Stimulated activated CD4-positive, alpha-beta T cell treated with anti-CD3 and anti-CD28 coated beads, TNF-alpha, amount 100 ng/mL, for 48 hours (primary cell): ENCODE measurements at regions not wholly inside any gene's neighbourhood (a gene's known extent, or its start where the extent isn't known, plus 50 kb on each side); places are given as distances from the start of the nearest gene placed in this dataset.
"Not testable (repeated sequence)": the region's sequence is repeated elsewhere in the genome, so short reads cannot be mapped to it uniquely, and the experiment has no call there.

Experiments used
- DNase-seq, 3 donors: peaks; one replicate each; pipeline ENCODE4 v3.0.0-alpha.2; 2020; ENCODE audit warnings: low read depth in 3 of 3

DNA sequence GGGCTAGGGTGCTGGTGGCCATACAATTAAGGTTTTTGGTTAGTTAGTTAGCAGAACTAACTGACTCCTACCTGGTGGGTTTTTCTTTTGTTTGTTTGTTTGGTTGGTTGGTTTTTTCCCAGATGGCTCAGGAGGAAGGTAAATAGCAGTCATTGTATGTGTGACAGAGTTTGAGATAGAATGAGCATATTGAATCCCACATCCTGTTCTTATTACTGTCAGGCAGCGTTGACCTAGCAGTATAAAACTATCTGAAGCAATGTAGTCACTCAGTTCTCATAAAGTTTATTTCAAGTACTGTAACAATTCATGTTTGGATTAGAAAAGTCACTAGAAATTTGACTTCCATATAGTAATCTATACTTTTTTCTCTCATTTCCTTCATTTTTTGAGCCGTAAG, 113.5 kb upstream of the NBPF19 start:
- not testable (repeated sequence) for DNase-seq

GRCh38 chr1:149364188-149364981, 110.5 kb upstream of the NBPF19 start:
- DNase-seq, result not testable (repeated sequence)

DNA sequence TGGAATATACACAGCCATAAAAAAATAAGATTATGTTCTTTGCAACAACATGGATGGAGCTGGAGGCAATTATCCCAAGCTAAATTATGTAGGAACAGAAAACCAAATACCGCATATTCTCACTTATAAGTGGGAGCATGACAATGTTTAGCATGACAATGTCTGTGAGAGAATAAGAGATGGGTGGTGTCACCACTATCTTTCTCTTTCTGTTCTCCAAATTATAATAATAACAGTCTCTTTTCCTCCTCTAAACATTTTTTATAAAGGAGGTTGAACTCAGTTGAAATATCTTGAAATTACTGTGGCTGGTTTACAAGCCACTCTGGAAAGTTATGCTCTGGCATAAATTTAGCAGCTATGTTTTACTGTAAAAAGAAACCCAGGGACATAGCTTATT, 108.4 kb upstream of the NBPF19 start:
- DNase-seq, result not testable (repeated sequence)

GRCh38 chr1:149367472-149368044, 107.3 kb upstream of the NBPF19 start:
- not testable (repeated sequence) for DNase-seq

- DNase-seq, result not testable (repeated sequence)
Observed at GRCh38 chr1:149368337-149368736, 106.5 kb upstream of the NBPF19 start.

DNA sequence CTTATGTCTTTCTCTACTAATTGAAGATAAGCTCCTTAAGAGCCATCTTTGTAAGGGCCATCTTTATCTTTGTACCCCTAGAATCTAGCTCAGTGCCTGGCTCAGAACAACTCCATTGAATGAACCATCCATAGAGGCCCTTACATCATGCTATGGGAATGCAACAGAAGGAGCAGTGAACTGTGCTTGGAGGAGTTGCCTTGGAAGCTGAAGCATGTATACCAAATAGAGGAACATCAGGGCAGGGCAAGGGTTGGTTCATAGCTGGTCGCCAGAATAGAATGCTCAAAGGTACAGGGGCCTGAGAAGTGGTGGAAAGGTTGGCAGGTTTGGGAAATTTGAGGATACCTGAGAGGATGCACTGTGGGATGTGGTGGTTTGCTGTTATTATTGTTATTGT, 105.8 kb upstream of the NBPF19 start:
- not testable (repeated sequence) for DNase-seq

DNA sequence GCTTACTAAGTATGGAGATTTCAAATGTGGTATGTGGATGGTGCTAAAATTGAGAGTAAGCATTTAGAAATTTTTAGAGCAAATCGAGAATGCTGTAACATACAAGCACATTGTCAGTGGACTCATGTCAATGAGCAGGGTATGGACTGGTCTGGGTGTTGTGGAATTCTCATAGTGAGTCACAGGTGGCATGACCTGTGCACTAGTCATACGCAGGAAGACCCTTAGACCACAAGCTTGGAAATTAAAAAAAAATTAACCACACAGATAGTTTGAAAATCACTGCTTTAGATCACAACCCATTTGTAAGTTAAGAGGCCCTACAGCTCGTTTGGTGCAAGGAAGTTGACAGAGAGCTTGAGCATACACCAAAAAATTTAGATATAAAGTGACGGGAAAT, 102.9 kb upstream of the NBPF19 start:
- not testable (repeated sequence) for DNase-seq

DNA sequence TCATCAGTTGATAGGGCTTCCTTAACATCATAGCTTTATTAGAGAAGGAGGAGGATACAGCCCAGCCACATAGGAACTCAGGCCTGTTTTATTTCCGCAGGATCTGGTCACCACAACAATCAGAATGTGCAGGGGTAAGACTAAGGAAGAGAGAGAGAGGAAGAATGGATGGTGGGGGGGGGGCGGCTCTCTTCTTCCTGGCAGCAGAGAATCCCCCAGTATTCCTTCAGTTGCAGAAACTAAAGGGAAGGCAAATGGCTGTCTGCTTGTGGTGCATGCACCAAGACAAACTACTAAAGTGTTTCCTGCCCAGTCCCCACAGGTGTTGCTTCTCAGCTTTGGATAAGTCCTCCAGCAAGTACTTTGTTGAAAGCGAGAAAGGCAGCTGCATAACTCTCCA, 96.4 kb upstream of the NBPF19 start:
- DNase-seq, result not testable (repeated sequence)

- DNase-seq, result peak in 2 of 3 donors; percentile 19 to 20
Observed at GRCh38 chr1:149390173-149390926, 84.5 kb upstream of the NBPF19 start.

DNA sequence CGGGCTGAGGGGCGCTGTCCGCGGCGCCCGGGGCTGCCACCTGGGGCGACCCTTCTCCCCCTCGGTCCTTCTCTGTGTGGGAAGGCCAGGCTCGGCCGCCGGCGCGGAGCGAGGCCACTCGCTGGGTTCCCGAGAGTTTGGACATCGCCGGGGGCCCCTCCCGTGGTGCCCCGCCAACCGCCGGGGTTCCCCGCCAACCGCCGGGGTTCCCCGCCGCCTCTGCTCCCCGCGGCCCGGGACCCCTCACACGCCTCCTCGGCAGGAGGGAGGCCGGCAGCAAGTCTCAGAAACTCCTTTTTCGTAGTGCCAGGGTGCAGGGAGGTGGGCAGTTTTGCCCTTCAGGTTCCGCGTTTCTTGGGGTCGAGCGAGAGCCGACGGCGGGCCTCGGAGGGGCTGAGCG, 83.9 kb upstream of the NBPF19 start:
- DNase-seq, result not testable (repeated sequence)

DNA sequence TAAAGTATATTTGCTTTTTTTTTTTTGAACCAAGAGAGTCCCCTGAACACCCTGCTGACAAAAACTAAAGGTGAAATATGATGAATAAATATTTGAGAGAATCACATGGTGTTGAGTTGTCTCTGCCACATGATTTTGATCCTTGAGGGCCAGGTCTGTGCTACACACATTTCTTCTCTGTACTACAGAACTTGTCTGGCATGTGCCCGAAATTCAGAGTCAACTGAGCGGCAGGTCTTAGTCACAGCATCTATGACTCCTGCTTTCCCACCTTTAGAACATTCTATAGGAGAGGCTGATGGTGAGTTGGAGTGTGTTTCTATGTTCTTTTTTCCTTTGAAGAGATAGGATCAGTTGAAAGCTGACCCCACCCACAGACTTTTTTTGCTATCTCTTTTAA, 79.0 kb upstream of the NBPF19 start:
- peak in 2 of 3 donors; percentile 21 to 37 for DNase-seq

- not testable (repeated sequence) for DNase-seq
Observed at GRCh38 chr1:149398527-149398926, 76.3 kb upstream of the NBPF19 start.

GRCh38 chr1:149408404-149408803, 66.4 kb upstream of the NBPF19 start:
- not testable (repeated sequence) for DNase-seq

- not testable (repeated sequence) for DNase-seq
Observed at GRCh38 chr1:149415373-149415772, 59.5 kb upstream of the NBPF19 start.

- not testable (repeated sequence) for DNase-seq
Observed at GRCh38 chr1:149418782-149419181, 56.1 kb upstream of the NBPF19 start.

DNA sequence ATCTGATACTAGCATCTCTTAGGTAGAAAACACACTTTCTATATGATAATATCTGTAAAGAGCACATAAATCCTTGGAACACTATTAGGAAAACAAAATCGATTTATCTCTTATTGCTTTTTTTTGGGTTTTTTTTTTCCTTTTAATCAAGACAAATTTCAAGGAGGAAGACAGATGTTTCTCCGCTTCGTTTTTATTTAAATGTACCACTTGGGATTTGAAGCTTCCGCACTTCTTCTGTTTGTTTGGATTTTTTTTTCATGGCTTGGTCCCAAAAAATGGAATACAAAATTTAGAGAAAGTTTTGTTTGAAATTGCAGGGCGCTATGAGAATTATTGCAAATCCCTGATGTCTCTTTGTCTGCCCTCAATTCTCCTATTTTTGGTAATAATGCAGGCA, 51.7 kb upstream of the NBPF19 start:
- not testable (repeated sequence) for DNase-seq
